Thoracic aorta (tissue), 2 donors: ENCODE measurements at regions not wholly inside any gene's neighbourhood (a gene's known extent, or its start where the extent isn't known, plus 50 kb on each side); places are given as distances from the start of the nearest gene placed in this dataset.

ENCODE experiments used
- ATAC-seq: fragments of 150-250 bp; one replicate; pipeline ENCODE4 v1.8.0; 2017; ENCODE audit warnings: low read depth; ENCODE audit not compliant: insufficient number of reproducible peaks, low FRiP score
- DNase-seq: peaks from one replicate; pipeline ENCODE4 v3.0.0-alpha.2; 2020; ENCODE audit warnings: low spot score
- H3K27ac ChIP-seq, 2 donors: fragments of 200-600 bp; sonication (generic); 1 replicate in 1 of 2; 2 replicates in 1 of 2; pipeline ENCODE4 v1.5.1; 2016; ENCODE audit warnings: mild to moderate bottlenecking in 2 of 2, moderate library complexity in 2 of 2
- H3K27me3 ChIP-seq: fragments of 200-600 bp; sonication (generic); replicated peaks from 2 replicates; pipeline ENCODE4 v1.6.0; 2016; ENCODE audit warnings: mild to moderate bottlenecking; ENCODE audit not compliant: insufficient read depth
- H3K36me3 ChIP-seq: fragments of 200-600 bp; sonication (generic); one replicate; pipeline ENCODE4 v1.5.1; 2016
- H3K4me1 ChIP-seq, 2 donors: fragments of 200-600 bp; sonication (generic); 1 replicate in 1 of 2; 2 replicates in 1 of 2; pipeline versions ENCODE4 v1.5.1 to v1.6.0; 2016; ENCODE audit warnings: low read depth in 2 of 2, mild to moderate bottlenecking in 1 of 2; ENCODE audit not compliant: control insufficient read depth in 1 of 2
- H3K4me3 ChIP-seq: fragments of 200-600 bp; sonication (generic); 2 replicates; pipeline ENCODE4 v1.5.1; 2016; ENCODE audit warnings: mild to moderate bottlenecking
- H3K9me3 ChIP-seq: fragments of 200-600 bp; sonication (generic); 2 replicates; pipeline ENCODE4 v1.5.1; 2016
- CTCF ChIP-seq: fragments of 200-600 bp; sonication (generic); IDR thresholded peaks from one replicate; pipeline ENCODE4 v1.5.1; 2019; ENCODE audit warnings: antibody characterized with exemption

DNA sequence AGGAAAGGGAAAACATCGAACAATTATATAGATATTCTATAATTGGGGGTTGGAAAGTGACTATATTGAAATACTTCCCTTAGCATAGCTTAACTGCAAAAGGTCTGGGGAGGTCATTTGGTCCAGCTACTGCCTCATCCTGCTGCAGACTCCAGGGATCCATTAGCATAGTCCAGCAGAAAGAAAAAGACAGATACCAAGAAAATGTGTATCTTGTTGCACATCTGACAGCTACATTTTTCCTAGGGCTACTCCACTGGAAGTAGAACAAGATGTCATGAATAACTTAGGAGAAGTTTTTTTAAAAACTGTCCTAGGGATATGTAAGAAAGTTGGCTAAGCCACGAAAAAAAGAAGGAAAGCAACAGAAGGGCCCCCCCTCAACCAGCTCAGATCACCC is 92.9 kb upstream of the SLC30A5 start:
- Histone ChIP-seq H3K27me3 (no peaks in the 10 kb centered on the region), H3K4me1 (no peaks in the 10 kb centered on the region), H3K36me3 (no peaks in the 10 kb centered on the region), H3K4me3 (no peak overlapping the region), H3K9me3 (no peaks in the 10 kb centered on the region), H3K27ac (no peak overlapping the region)
- ATAC-seq = no peak
- no peak for DNase-seq
- TF ChIP-seq CTCF = no peak

- Histone ChIP-seq H3K4me3 (no peak overlapping the region), H3K27ac (no peak overlapping the region), H3K36me3 (no peaks in the 10 kb centered on the region), H3K9me3 (no peaks in the 10 kb centered on the region), H3K27me3 (no peaks in the 10 kb centered on the region), H3K4me1 (no peaks in the 10 kb centered on the region)
- ATAC-seq (no peak), DNase-seq (no peak)
- TF ChIP-seq CTCF = no peak
These were observed 92.2 kb upstream of the SLC30A5 start for GRCh38 chr5:69001627-69002026.

- no peak for TF ChIP-seq CTCF
- ATAC-seq = no peak
- Histone ChIP-seq H3K27me3 (no peaks in the 10 kb centered on the region), H3K9me3 (no peaks in the 10 kb centered on the region), H3K4me3 (no peak overlapping the region), H3K4me1 (no peaks in the 10 kb centered on the region), H3K27ac (no peak overlapping the region), H3K36me3 (no peaks in the 10 kb centered on the region)
- no peak for DNase-seq
These were observed 89.7 kb upstream of the SLC30A5 start for GRCh38 chr5:69004127-69004526.

GRCh38 chr5:69004676-69005075 is 89.1 kb upstream of the SLC30A5 start:
- H3K4me1 ChIP-seq = no peaks in the 10 kb centered on the region
- no peak for TF ChIP-seq CTCF
- H3K36me3 ChIP-seq = no peaks in the 10 kb centered on the region
- H3K4me3 ChIP-seq = no peak overlapping the region
- no peaks in the 10 kb centered on the region for H3K27me3 ChIP-seq
- no peaks in the 10 kb centered on the region for H3K9me3 ChIP-seq
- DNase-seq (no peak), ATAC-seq (no peak)
- H3K27ac ChIP-seq = no peak overlapping the region

DNA sequence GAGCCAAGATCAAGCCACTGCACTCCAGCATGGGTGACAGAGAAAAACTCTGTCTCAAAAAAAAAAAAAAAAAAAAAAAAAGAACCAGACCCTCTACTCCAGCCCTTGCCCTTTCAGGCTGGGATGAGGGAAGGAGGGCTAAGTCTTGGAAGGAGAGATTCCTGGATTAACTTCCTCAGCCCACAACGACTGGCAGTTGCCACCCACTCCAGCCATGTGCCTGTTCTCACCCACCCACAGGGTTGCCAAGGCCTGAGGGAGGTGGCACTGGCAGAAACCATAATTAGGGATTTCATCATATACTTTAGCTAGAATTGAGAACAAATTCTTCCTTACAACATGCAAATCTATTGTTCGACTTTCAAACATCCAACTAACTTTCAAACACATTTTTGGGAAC is 87.8 kb upstream of the SLC30A5 start:
- H3K4me3 ChIP-seq = no peak overlapping the region
- H3K4me1 ChIP-seq = no peaks in the 10 kb centered on the region
- ATAC-seq = no peak
- no peaks in the 10 kb centered on the region for H3K27me3 ChIP-seq
- no peak for TF ChIP-seq CTCF
- no peak for DNase-seq
- H3K27ac ChIP-seq = no peak overlapping the region
- no peaks in the 10 kb centered on the region for H3K9me3 ChIP-seq
- H3K36me3 ChIP-seq = no peaks in the 10 kb centered on the region
